ENCODE measurements at regions not wholly inside any gene's neighbourhood (a gene's known extent, or its start where the extent isn't known, plus 50 kb on each side); places are given as distances from the start of the nearest gene placed in this dataset.
"Not testable (repeated sequence)": the region's sequence is repeated elsewhere in the genome, so short reads cannot be mapped to it uniquely, and the experiment has no call there.

DNA sequence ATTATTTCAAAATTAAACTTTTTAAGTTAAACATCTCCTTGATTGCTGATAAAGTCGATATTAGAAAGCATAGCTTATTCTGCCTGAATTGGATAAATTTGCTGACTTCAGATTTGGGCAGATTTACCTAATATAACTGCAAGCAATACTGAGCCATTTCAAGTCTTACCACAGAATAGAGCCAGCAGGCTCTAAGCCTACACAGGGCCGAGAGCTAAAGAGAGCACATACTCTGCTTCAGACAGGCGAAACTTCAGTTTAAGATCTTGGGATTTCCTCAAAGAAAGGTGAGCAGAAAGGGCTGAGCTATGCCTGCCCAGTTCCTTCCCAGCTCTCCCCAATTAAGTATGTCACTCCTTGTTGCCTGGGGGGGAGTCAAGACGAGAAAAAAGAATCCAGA is 240.6 kb upstream of the NOCT start:
- Histone ChIP-seq H3K27ac (ENCODE audit: low read depth in 1 of 2, low read length in 1 of 2) (no peak overlapping the region), H3K9ac (ENCODE audit: insufficient read depth in 1 of 2, low read length in 2 of 2) (no peak overlapping the region), H3K4me3 (no peak overlapping the region), H3K36me3 (ENCODE audit: control insufficient read depth in 4 of 4, insufficient read depth in 4 of 4, low read length in 4 of 4) (no peaks in the 10 kb centered on the region), H3K4me1 (ENCODE audit: control insufficient read depth in 5 of 5, insufficient read depth in 5 of 5, low read length in 5 of 5) (peaks cover 0 to 7% (median 0%) of the 10 kb centered on the region in 5 donors), H3K9me3 (ENCODE audit: control insufficient read depth in 4 of 4, insufficient read depth in 3 of 4, low read length in 3 of 4) (no peaks in the 10 kb centered on the region), H3K27me3 (ENCODE audit: control insufficient read depth in 3 of 3, insufficient read depth in 3 of 3, low read length in 2 of 3) (no peaks in the 10 kb centered on the region)
- WGBS, 2 donors: 88 to 97% methylated on average over 4 of the region's 4 CpGs
- TF ChIP-seq, protein P1, sequence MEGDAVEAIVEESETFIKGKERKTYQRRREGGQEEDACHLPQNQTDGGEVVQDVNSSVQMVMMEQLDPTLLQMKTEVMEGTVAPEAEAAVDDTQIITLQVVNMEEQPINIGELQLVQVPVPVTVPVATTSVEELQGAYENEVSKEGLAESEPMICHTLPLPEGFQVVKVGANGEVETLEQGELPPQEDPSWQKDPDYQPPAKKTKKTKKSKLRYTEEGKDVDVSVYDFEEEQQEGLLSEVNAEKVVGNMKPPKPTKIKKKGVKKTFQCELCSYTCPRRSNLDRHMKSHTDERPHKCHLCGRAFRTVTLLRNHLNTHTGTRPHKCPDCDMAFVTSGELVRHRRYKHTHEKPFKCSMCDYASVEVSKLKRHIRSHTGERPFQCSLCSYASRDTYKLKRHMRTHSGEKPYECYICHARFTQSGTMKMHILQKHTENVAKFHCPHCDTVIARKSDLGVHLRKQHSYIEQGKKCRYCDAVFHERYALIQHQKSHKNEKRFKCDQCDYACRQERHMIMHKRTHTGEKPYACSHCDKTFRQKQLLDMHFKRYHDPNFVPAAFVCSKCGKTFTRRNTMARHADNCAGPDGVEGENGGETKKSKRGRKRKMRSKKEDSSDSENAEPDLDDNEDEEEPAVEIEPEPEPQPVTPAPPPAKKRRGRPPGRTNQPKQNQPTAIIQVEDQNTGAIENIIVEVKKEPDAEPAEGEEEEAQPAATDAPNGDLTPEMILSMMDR (IDR thresholded peaks at IDR 0.05; ENCODE audit: control extremely low read depth, extremely low read depth): no peak
- DNase-seq (no peak), ATAC-seq (ENCODE audit: insufficient read depth, low FRiP score) (no peak)

DNA sequence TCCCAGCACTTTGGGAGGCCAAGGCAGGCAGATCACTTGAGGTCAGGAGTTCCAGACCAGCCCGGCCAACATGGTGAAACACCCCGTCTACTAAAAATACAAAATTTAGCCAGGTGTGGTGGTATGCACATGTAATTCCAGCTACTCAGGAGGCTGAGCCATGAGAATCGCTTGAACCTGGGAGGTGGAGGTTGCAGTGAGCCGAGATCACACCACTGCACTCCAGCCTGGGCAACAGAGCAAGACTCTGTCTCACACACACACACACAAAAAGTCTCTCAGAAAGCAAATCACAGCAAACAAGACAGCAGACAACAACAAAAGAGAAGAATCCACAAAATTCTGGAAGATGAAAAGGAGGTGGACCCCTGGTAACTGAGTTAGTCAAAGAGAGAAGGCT is 241.5 kb upstream of the NOCT start:
- ATAC-seq (ENCODE audit: insufficient read depth, low FRiP score); H3K9me3 ChIP-seq (ENCODE audit: control insufficient read depth in 4 of 4, insufficient read depth in 3 of 4, low read length in 3 of 4); H3K27me3 ChIP-seq (ENCODE audit: control insufficient read depth in 3 of 3, insufficient read depth in 3 of 3, low read length in 2 of 3); DNase-seq; H3K36me3 ChIP-seq (ENCODE audit: control insufficient read depth in 4 of 4, insufficient read depth in 4 of 4, low read length in 4 of 4); H3K9ac ChIP-seq (ENCODE audit: insufficient read depth in 1 of 2, low read length in 2 of 2); H3K4me1 ChIP-seq (ENCODE audit: control insufficient read depth in 5 of 5, insufficient read depth in 5 of 5, low read length in 5 of 5); H3K27ac ChIP-seq (ENCODE audit: low read depth in 1 of 2, low read length in 1 of 2); H3K4me3 ChIP-seq: not testable (repeated sequence)
- 96 to 98% methylated on average over 4 of the region's 4 CpGs for WGBS, 2 donors

DNA sequence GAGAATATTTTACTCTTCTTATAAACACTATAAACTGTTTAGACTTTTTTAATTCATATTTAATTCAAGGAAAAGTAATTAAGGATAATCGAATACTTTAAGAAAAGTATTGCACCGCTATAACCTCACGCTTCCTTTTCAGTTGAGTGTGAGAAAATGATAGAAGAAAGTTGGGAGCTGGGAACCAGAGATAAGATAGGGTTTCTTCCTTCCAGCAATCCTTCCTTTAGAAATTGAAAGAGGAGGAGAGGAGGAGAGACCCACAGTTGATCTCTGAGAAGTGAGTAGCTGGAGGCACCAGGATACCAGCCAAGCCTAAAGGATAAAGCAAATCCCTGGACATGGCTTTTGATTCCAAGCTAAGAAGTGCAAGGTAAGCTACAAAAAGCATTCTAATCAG is 242.3 kb upstream of the NOCT start:
- H3K27me3 ChIP-seq (ENCODE audit: control insufficient read depth in 3 of 3, insufficient read depth in 3 of 3, low read length in 2 of 3): no peaks in the 10 kb centered on the region

DNA sequence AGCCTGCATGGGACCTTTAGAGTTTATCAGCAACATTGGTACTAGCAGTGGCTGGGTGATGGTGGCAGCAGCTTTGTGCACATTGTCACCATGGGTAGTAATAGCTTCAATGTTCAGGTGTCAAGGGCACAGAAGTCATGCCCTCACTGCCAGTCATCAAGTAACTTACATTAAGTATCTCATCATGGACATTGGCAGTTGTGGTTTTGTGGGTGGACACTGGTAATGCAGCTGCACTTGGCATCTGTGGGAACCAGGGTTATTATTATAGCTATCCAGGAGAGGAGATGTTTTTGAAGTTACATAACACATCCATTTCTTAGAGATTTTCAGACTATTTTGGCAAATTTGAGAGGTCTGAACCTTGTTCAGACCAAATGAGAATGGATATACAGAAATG is 243.2 kb upstream of the NOCT start:
- H3K4me3 ChIP-seq: no peak overlapping the region
- H3K27ac ChIP-seq (ENCODE audit: low read depth in 1 of 2, low read length in 1 of 2): no peak overlapping the region
- ATAC-seq (ENCODE audit: insufficient read depth, low FRiP score) (no peak), DNase-seq (no peak)
- no peaks in the 10 kb centered on the region for H3K27me3 ChIP-seq (ENCODE audit: control insufficient read depth in 3 of 3, insufficient read depth in 3 of 3, low read length in 2 of 3)
- H3K9ac ChIP-seq (ENCODE audit: insufficient read depth in 1 of 2, low read length in 2 of 2): no peak overlapping the region
- H3K36me3 ChIP-seq (ENCODE audit: control insufficient read depth in 4 of 4, insufficient read depth in 4 of 4, low read length in 4 of 4): no peaks in the 10 kb centered on the region
- TF ChIP-seq, protein P1 (IDR thresholded peaks at IDR 0.05; ENCODE audit: control extremely low read depth, extremely low read depth): no peak
- H3K4me1 ChIP-seq (ENCODE audit: control insufficient read depth in 5 of 5, insufficient read depth in 5 of 5, low read length in 5 of 5): peaks cover 0 to 7% (median 0%) of the 10 kb centered on the region in 5 donors
- no peaks in the 10 kb centered on the region for H3K9me3 ChIP-seq (ENCODE audit: control insufficient read depth in 4 of 4, insufficient read depth in 3 of 4, low read length in 3 of 4)

More for the DNA sequence above, 242.3 kb upstream of the NOCT start:
- no peak overlapping the region for H3K9ac ChIP-seq (ENCODE audit: insufficient read depth in 1 of 2, low read length in 2 of 2)
- peaks cover 0 to 7% (median 0%) of the 10 kb centered on the region in 5 donors for H3K4me1 ChIP-seq (ENCODE audit: control insufficient read depth in 5 of 5, insufficient read depth in 5 of 5, low read length in 5 of 5)
- no peak for ATAC-seq (ENCODE audit: insufficient read depth, low FRiP score)
- no peak for DNase-seq
- TF ChIP-seq, protein P1 (IDR thresholded peaks at IDR 0.05; ENCODE audit: control extremely low read depth, extremely low read depth): no peak
- no peaks in the 10 kb centered on the region for H3K9me3 ChIP-seq (ENCODE audit: control insufficient read depth in 4 of 4, insufficient read depth in 3 of 4, low read length in 3 of 4)
- 88 to 93% methylated on average over 3 of the region's 3 CpGs for WGBS, 2 donors
- H3K36me3 ChIP-seq (ENCODE audit: control insufficient read depth in 4 of 4, insufficient read depth in 4 of 4, low read length in 4 of 4): no peaks in the 10 kb centered on the region
- no peak overlapping the region for H3K4me3 ChIP-seq
- no peak overlapping the region for H3K27ac ChIP-seq (ENCODE audit: low read depth in 1 of 2, low read length in 1 of 2)
